ENCODE measurements at regions not wholly inside any gene's neighbourhood (a gene's known extent, or its start where the extent isn't known, plus 50 kb on each side); places are given as distances from the start of the nearest gene placed in this dataset.
A peak's percentile ranks its signal among the peaks of the same experiment; 100 is the strongest.

DNA sequence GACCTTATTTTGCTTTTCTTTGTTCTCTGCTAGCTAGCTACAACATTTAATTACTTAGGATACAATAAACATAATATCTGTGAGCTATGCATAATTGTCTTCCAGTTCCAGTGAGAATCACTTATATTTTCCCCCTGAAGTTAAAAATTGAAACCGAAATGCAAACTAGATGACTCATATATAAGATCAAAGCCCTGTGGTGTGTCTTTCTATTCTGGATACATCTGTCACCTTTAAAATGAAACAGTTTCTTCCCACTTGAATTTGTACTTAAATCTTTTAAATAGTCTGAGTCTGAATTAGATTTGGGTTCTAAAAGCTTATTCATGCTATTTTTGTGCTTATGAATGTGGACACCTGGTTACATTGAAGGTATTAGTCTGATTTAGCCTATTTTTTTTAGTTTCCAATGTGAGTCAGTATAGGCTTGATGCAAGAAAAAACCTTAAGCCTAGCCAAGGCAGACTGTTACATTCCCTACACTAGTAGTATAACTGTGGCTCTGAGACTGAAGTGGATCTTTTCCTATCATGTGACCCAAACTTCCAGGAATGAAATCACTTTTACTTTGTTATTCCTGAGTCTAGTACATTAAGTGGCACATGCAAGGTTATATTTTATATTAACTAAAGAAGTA lies 703.5 kb upstream of the RGMB start:
- TF ChIP-seq, protein P1, sequence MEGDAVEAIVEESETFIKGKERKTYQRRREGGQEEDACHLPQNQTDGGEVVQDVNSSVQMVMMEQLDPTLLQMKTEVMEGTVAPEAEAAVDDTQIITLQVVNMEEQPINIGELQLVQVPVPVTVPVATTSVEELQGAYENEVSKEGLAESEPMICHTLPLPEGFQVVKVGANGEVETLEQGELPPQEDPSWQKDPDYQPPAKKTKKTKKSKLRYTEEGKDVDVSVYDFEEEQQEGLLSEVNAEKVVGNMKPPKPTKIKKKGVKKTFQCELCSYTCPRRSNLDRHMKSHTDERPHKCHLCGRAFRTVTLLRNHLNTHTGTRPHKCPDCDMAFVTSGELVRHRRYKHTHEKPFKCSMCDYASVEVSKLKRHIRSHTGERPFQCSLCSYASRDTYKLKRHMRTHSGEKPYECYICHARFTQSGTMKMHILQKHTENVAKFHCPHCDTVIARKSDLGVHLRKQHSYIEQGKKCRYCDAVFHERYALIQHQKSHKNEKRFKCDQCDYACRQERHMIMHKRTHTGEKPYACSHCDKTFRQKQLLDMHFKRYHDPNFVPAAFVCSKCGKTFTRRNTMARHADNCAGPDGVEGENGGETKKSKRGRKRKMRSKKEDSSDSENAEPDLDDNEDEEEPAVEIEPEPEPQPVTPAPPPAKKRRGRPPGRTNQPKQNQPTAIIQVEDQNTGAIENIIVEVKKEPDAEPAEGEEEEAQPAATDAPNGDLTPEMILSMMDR (IDR thresholded peaks at IDR 0.05; ENCODE audit: insufficient read depth, low read length, severe bottlenecking), result no peak
- DNase-seq (ENCODE audit: low read depth) (no peak), FAIRE-seq (no peak)
- Histone ChIP-seq H3K4me3 (ENCODE audit: low read depth, low read length) (no peak overlapping the region), H3K36me3 (ENCODE audit: control insufficient read depth, insufficient read depth, low read length) (no peaks in the 10 kb centered on the region), H3K27me3 (ENCODE audit: control insufficient read depth, insufficient read depth, low read length) (no peaks in the 10 kb centered on the region)

DNA sequence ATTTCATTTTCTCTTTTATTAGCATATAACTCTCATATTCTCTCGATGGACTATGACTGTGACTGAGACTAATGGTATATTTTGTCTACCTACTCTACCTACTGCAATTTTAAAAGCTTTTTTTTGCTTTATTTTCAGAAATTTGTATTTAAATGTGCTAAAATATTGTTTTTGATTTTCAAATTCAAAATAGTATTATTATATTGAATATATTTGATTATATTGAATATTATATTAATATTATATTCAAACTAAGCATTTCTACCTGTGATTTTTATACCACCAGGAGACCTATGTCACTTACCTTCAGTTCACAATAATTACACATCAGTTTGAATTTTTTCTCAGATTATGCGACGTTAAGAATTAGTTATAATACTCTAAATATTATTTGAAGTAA lies 700.5 kb upstream of the RGMB start:
- TF ChIP-seq, protein P1 (IDR thresholded peaks at IDR 0.05; ENCODE audit: insufficient read depth, low read length, severe bottlenecking), result no peak
- FAIRE-seq, result no peak

DNA sequence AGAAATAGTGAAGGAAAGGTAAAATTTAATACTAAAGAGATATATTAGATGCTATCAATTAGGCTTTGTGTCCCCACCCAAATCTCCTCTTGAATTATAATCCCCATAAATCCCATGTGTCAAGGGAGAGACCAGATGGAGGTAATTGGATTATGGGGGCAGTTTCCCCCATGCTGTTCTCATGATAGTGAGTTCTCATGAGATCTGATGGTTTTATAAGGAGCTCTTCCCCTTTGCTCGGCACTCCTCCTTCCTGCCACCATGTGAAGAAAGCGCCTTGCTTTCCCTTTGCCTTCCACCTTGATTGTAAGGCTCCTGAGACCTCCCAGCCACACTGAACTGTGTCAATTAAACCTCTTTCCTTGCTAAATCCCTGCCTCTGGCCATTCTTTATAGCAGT lies 697.0 kb upstream of the RGMB start:
- no peaks in the 10 kb centered on the region for H3K27me3 ChIP-seq (ENCODE audit: control insufficient read depth, insufficient read depth, low read length)
- no peaks in the 10 kb centered on the region for H3K36me3 ChIP-seq (ENCODE audit: control insufficient read depth, insufficient read depth, low read length)
- TF ChIP-seq, protein P1 (IDR thresholded peaks at IDR 0.05; ENCODE audit: insufficient read depth, low read length, severe bottlenecking), result no peak
- DNase-seq (ENCODE audit: low read depth) (no peak), FAIRE-seq (no peak)
- H3K4me3 ChIP-seq (ENCODE audit: low read depth, low read length), result no peak overlapping the region

More for the DNA sequence above, 700.5 kb upstream of the RGMB start:
- H3K27me3 ChIP-seq (ENCODE audit: control insufficient read depth, insufficient read depth, low read length), result no peaks in the 10 kb centered on the region
- DNase-seq (ENCODE audit: low read depth), result no peak
- H3K4me3 ChIP-seq (ENCODE audit: low read depth, low read length), result no peak overlapping the region
- no peaks in the 10 kb centered on the region for H3K36me3 ChIP-seq (ENCODE audit: control insufficient read depth, insufficient read depth, low read length)

DNA sequence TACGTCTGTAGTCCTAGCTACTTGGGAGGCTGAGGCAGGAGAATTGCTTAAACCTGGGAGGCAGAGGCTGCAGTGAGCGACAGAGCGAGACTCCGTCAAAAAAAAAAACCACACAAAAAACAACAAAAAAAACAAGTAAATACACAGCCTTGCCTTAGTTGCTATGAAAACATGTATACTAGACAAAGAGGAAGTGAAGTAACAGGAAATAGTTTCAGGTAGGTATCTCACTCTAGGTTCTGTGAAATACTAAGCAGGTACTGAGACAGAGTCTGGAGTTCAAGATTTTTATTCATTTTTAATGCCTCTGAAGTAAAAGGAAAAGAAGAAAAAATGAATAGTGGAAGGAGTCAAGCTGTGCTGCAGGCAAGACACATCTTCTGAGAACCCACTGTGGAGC lies 687.9 kb upstream of the RGMB start:
- Histone ChIP-seq H3K36me3 (ENCODE audit: control insufficient read depth, insufficient read depth, low read length) (no peaks in the 10 kb centered on the region), H3K4me3 (ENCODE audit: low read depth, low read length) (no peak overlapping the region), H3K27me3 (ENCODE audit: control insufficient read depth, insufficient read depth, low read length) (no peaks in the 10 kb centered on the region)
- no peak for FAIRE-seq
- TF ChIP-seq, protein P1 (IDR thresholded peaks at IDR 0.05; ENCODE audit: insufficient read depth, low read length, severe bottlenecking), result no peak
- no peak for DNase-seq (ENCODE audit: low read depth)

DNA sequence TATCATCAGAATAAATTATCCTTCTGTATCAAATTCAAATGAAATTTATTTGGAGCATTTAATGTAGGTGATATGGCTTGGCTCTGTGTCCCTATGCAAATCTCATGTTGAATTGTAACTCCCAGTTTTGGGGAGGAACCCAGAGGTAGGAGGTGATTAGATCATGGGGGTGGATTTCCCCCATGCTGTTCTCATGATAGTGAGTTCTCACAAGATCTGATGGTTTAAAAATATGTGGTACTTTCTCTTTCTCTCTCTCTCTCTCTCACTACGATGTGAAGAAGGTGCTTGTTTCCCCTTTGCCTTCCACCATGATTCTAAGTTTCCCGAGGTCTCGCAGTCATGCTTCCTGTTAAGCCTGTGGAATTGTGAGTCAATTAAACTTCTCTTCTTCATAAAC lies 678.4 kb upstream of the RGMB start:
- TF ChIP-seq, protein P1 (IDR thresholded peaks at IDR 0.05; ENCODE audit: insufficient read depth, low read length, severe bottlenecking), result no peak
- no peak for FAIRE-seq
- no peaks in the 10 kb centered on the region for H3K27me3 ChIP-seq (ENCODE audit: control insufficient read depth, insufficient read depth, low read length)

DNA sequence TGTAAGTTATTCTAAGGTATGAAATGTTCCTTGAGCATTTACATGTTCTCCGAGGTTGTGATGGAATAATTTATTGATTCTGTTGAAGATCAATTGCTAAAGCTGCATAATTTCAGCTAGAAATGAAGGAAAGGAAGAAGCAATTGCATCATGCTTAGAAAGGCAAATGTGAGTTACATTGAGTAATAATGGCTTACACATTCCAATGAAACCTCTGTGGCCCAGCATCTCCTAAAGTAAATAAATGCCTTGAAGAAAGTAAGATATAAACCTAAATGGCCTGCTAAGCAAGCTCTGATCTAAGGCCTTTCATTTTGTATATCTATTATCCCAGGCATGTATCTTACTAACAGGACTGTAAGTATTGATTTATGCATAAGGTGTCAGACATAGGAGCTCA lies 677.3 kb upstream of the RGMB start:
- Histone ChIP-seq H3K4me3 (ENCODE audit: low read depth, low read length) (no peak overlapping the region), H3K36me3 (ENCODE audit: control insufficient read depth, insufficient read depth, low read length) (no peaks in the 10 kb centered on the region), H3K27me3 (ENCODE audit: control insufficient read depth, insufficient read depth, low read length) (no peaks in the 10 kb centered on the region)
- no peak for FAIRE-seq
- peak; percentile 79 for DNase-seq (ENCODE audit: low read depth)
- TF ChIP-seq, protein P1 (IDR thresholded peaks at IDR 0.05; ENCODE audit: insufficient read depth, low read length, severe bottlenecking), result no peak

More for the DNA sequence above, 678.4 kb upstream of the RGMB start:
- Histone ChIP-seq H3K4me3 (ENCODE audit: low read depth, low read length) (no peak overlapping the region), H3K36me3 (ENCODE audit: control insufficient read depth, insufficient read depth, low read length) (no peaks in the 10 kb centered on the region)
- DNase-seq (ENCODE audit: low read depth), result no peak
